ENCODE measurements at regions not wholly inside any gene's neighbourhood (a gene's known extent, or its start where the extent isn't known, plus 50 kb on each side); places are given as distances from the start of the nearest gene placed in this dataset.

GRCh38 chr3:10763817-10764258 lies 52.2 kb upstream of the SLC6A11 start:
- TF ChIP-seq, protein P1, sequence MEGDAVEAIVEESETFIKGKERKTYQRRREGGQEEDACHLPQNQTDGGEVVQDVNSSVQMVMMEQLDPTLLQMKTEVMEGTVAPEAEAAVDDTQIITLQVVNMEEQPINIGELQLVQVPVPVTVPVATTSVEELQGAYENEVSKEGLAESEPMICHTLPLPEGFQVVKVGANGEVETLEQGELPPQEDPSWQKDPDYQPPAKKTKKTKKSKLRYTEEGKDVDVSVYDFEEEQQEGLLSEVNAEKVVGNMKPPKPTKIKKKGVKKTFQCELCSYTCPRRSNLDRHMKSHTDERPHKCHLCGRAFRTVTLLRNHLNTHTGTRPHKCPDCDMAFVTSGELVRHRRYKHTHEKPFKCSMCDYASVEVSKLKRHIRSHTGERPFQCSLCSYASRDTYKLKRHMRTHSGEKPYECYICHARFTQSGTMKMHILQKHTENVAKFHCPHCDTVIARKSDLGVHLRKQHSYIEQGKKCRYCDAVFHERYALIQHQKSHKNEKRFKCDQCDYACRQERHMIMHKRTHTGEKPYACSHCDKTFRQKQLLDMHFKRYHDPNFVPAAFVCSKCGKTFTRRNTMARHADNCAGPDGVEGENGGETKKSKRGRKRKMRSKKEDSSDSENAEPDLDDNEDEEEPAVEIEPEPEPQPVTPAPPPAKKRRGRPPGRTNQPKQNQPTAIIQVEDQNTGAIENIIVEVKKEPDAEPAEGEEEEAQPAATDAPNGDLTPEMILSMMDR (conservative IDR thresholded peaks at IDR 0.05; ENCODE audit: low read length), result no peak
- TF ChIP-seq EZH2phosphoT487 (IDR thresholded peaks at IDR 0.05; ENCODE audit: borderline replicate concordance, low read depth, low read length), result no peak

Measured in OCI-LY7 (cell line).